K562 (cell line): ENCODE measurements at regions not wholly inside any gene's neighbourhood (a gene's known extent, or its start where the extent isn't known, plus 50 kb on each side); places are given as distances from the start of the nearest gene placed in this dataset.

Experiments used
- CCAR2 ChIP-seq: fragments of 200-400 bp; formaldehyde crosslinking; IDR thresholded peaks from 2 replicates; pipeline ENCODE4 v1.6.1; 2017; ENCODE audit warnings: mild to moderate bottlenecking, low read depth, low read length
- EZH2 ChIP-seq: IDR thresholded peaks from 2 replicates; pipeline ENCODE4 v1.6.1; 2012; ENCODE audit warnings: low read depth, mild to moderate bottlenecking, inconsistent platforms, low read length, borderline replicate concordance
- POLR2A ChIP-seq: fragments of 450-650 bp; conservative IDR thresholded peaks from 2 replicates; pipeline ENCODE4 v1.6.1; 2016
- RAD21 ChIP-seq, 2 experiments: fragments of 250-450 bp in 1 of 2; fragments of 450-650 bp in 1 of 2; sonication (Bioruptor Pico) in 1 of 2; formaldehyde crosslinking in 1 of 2; IDR thresholded peaks in 1 of 2; conservative IDR thresholded peaks in 1 of 2; 2 replicates each; pipeline versions ENCODE4 v1.4.0 to v1.8.0; 2020 to 2022; ENCODE audit warnings: mild to moderate bottlenecking in 2 of 2, moderate library complexity in 1 of 2
- SIX5 ChIP-seq, 2 experiments: IDR thresholded peaks; 2 replicates each; pipeline ENCODE4 v1.6.1; 2011; ENCODE audit warnings: low read length in 2 of 2, borderline replicate concordance in 1 of 2, low read depth in 1 of 2, mild to moderate bottlenecking in 1 of 2, moderate library complexity in 1 of 2; ENCODE audit not compliant: insufficient read depth in 1 of 2
- SMAD1 ChIP-seq: fragments of 150-350 bp; IDR thresholded peaks from 2 replicates; pipeline ENCODE4 v1.6.1; 2014; ENCODE audit warnings: low read length, low read depth; ENCODE audit not compliant: partially characterized antibody
- ZNF274 ChIP-seq: IDR thresholded peaks from 2 replicates; pipeline ENCODE4 v1.6.1; 2011; ENCODE audit warnings: low read depth, mild to moderate bottlenecking, low read length, moderate library complexity, borderline replicate concordance
- TF ChIP-seq, protein P1 (sequence below): fragments of 250-450 bp; sonication (Bioruptor Pico); IDR thresholded peaks from 2 replicates; pipeline ENCODE4 v1.8.0; 2022; ENCODE audit warnings: moderate library complexity, mild to moderate bottlenecking, inconsistent platforms
- TF ChIP-seq, protein P2 (sequence below): sonication (generic); formaldehyde crosslinking; IDR thresholded peaks from 2 replicates; pipeline ENCODE4 v1.8.0; 2022; ENCODE audit warnings: missing genetic modification reagents, mild to moderate bottlenecking, borderline replicate concordance
- TF ChIP-seq, protein P3 (sequence below): fragments of 250-450 bp; sonication (Bioruptor Pico); IDR thresholded peaks from 2 replicates; pipeline ENCODE4 v1.5.0; 2020; ENCODE audit warnings: mild to moderate bottlenecking, borderline replicate concordance
- TF ChIP-seq, protein P4 (sequence below), 3 experiments: IDR thresholded peaks in 2 of 3; conservative IDR thresholded peaks in 1 of 3; 2 replicates each; pipeline ENCODE4 v1.5.1; 2011 to 2012; ENCODE audit warnings: low read length in 3 of 3, mild to moderate bottlenecking in 3 of 3, control low read depth in 2 of 3, improper control_type of control experiment in 1 of 3, inconsistent platforms in 1 of 3, low read depth in 1 of 3, mixed read lengths in 1 of 3, moderate library complexity in 1 of 3; ENCODE audit not compliant: insufficient read depth in 2 of 3

DNA sequence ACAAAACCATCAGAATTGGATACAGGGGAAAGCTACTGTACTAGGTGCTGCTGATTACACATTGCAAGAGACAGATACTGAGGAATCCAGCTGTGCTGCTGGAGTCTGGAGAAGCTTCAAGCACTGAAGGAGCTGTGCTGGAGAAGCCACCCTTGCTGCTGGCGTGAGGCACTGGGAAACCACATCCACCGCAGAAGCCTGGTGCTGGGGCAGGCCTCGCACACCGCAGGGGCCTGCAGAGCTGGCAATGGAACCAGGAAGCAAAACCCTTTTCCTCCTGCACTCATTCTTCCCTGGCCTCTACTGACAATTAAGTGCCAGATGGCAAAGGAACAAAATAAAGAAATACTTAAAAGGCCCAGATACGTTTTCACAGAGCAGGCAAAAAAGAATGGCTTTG lies 94.4 kb upstream of the MSH6 start:
- TF ChIP-seq SMAD1, result no peak
- no peak for TF ChIP-seq CCAR2
- no peak for TF ChIP-seq SIX5 (IDR thresholded peaks at IDR 0.05; ENCODE audit: borderline replicate concordance in 1 of 2, insufficient read depth in 1 of 2, low read depth in 1 of 2, low read length in 2 of 2)
- no peak for TF ChIP-seq POLR2A
- no peak for TF ChIP-seq EZH2
- TF ChIP-seq, protein P1, sequence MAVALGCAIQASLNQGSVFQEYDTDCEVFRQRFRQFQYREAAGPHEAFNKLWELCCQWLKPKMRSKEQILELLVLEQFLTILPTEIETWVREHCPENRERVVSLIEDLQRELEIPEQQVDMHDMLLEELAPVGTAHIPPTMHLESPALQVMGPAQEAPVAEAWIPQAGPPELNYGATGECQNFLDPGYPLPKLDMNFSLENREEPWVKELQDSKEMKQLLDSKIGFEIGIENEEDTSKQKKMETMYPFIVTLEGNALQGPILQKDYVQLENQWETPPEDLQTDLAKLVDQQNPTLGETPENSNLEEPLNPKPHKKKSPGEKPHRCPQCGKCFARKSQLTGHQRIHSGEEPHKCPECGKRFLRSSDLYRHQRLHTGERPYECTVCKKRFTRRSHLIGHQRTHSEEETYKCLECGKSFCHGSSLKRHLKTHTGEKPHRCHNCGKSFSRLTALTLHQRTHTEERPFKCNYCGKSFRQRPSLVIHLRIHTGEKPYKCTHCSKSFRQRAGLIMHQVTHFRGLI (CRISPR knock-in tag), result no peak
- no peak for TF ChIP-seq RAD21 (CRISPR knock-in tag; conservative IDR thresholded peaks at IDR 0.05 in 1 of 2, IDR thresholded peaks at IDR 0.05 in 1 of 2)
- TF ChIP-seq, protein P2, sequence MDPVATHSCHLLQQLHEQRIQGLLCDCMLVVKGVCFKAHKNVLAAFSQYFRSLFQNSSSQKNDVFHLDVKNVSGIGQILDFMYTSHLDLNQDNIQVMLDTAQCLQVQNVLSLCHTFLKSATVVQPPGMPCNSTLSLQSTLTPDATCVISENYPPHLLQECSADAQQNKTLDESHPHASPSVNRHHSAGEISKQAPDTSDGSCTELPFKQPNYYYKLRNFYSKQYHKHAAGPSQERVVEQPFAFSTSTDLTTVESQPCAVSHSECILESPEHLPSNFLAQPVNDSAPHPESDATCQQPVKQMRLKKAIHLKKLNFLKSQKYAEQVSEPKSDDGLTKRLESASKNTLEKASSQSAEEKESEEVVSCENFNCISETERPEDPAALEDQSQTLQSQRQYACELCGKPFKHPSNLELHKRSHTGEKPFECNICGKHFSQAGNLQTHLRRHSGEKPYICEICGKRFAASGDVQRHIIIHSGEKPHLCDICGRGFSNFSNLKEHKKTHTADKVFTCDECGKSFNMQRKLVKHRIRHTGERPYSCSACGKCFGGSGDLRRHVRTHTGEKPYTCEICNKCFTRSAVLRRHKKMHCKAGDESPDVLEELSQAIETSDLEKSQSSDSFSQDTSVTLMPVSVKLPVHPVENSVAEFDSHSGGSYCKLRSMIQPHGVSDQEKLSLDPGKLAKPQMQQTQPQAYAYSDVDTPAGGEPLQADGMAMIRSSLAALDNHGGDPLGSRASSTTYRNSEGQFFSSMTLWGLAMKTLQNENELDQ (CRISPR knock-in tag), result no peak
- TF ChIP-seq, protein P3, sequence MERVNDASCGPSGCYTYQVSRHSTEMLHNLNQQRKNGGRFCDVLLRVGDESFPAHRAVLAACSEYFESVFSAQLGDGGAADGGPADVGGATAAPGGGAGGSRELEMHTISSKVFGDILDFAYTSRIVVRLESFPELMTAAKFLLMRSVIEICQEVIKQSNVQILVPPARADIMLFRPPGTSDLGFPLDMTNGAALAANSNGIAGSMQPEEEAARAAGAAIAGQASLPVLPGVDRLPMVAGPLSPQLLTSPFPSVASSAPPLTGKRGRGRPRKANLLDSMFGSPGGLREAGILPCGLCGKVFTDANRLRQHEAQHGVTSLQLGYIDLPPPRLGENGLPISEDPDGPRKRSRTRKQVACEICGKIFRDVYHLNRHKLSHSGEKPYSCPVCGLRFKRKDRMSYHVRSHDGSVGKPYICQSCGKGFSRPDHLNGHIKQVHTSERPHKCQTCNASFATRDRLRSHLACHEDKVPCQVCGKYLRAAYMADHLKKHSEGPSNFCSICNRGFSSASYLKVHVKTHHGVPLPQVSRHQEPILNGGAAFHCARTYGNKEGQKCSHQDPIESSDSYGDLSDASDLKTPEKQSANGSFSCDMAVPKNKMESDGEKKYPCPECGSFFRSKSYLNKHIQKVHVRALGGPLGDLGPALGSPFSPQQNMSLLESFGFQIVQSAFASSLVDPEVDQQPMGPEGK (CRISPR knock-in tag), result no peak
- no peak for TF ChIP-seq ZNF274
- TF ChIP-seq, protein P4, sequence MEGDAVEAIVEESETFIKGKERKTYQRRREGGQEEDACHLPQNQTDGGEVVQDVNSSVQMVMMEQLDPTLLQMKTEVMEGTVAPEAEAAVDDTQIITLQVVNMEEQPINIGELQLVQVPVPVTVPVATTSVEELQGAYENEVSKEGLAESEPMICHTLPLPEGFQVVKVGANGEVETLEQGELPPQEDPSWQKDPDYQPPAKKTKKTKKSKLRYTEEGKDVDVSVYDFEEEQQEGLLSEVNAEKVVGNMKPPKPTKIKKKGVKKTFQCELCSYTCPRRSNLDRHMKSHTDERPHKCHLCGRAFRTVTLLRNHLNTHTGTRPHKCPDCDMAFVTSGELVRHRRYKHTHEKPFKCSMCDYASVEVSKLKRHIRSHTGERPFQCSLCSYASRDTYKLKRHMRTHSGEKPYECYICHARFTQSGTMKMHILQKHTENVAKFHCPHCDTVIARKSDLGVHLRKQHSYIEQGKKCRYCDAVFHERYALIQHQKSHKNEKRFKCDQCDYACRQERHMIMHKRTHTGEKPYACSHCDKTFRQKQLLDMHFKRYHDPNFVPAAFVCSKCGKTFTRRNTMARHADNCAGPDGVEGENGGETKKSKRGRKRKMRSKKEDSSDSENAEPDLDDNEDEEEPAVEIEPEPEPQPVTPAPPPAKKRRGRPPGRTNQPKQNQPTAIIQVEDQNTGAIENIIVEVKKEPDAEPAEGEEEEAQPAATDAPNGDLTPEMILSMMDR (IDR thresholded peaks at IDR 0.05 in 2 of 3, conservative IDR thresholded peaks at IDR 0.05 in 1 of 3; ENCODE audit: insufficient read depth in 2 of 3, low read depth in 1 of 3, low read length in 3 of 3), result no peak
